ENCODE measurements at regions not wholly inside any gene's neighbourhood (a gene's known extent, or its start where the extent isn't known, plus 50 kb on each side); places are given as distances from the start of the nearest gene placed in this dataset.

DNA sequence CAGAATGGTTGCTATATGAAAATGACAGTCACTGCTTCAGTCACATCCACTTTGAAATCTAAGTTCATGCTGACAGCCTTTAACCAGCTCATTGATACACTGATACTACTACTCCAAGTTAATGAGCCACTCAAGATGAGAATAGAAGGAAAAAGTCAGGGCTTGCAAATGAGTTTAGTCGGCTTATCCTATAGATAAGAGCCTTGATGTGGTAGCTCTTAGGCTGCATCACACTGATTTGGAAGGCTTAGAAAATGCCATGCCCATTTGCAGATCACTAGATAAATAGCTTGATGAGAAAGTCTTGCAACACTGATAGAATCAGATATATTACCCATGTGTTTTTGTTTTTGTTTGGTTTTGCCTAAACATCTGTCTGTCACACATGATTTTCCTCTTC is 251.4 kb upstream of the ATXN7L3B start:
- TF ChIP-seq, protein P1, sequence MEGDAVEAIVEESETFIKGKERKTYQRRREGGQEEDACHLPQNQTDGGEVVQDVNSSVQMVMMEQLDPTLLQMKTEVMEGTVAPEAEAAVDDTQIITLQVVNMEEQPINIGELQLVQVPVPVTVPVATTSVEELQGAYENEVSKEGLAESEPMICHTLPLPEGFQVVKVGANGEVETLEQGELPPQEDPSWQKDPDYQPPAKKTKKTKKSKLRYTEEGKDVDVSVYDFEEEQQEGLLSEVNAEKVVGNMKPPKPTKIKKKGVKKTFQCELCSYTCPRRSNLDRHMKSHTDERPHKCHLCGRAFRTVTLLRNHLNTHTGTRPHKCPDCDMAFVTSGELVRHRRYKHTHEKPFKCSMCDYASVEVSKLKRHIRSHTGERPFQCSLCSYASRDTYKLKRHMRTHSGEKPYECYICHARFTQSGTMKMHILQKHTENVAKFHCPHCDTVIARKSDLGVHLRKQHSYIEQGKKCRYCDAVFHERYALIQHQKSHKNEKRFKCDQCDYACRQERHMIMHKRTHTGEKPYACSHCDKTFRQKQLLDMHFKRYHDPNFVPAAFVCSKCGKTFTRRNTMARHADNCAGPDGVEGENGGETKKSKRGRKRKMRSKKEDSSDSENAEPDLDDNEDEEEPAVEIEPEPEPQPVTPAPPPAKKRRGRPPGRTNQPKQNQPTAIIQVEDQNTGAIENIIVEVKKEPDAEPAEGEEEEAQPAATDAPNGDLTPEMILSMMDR (conservative IDR thresholded peaks at IDR 0.05 in 1 of 2, IDR thresholded peaks at IDR 0.05 in 1 of 2; ENCODE audit: extremely low read depth in 1 of 2, insufficient read depth in 1 of 2, low read depth in 1 of 2, low read length in 2 of 2): no peak
- TF ChIP-seq EZH2 (IDR thresholded peaks at IDR 0.05; ENCODE audit: borderline replicate concordance, low read length): no peak
